ENCODE measurements at regions not wholly inside any gene's neighbourhood (a gene's known extent, or its start where the extent isn't known, plus 50 kb on each side); places are given as distances from the start of the nearest gene placed in this dataset.

- H3K4me1 ChIP-seq (ENCODE audit: control insufficient read depth in 1 of 2, low read depth in 2 of 2) = no peaks in the 10 kb centered on the region
- TF ChIP-seq CTCF (IDR thresholded peaks at IDR 0.05) = no peak
- no peaks in the 10 kb centered on the region for H3K27me3 ChIP-seq (replicated peaks; ENCODE audit: insufficient read depth)
- H3K27ac ChIP-seq = no peak overlapping the region
- H3K36me3 ChIP-seq = no peaks in the 10 kb centered on the region
- no peak overlapping the region for H3K4me3 ChIP-seq
- ATAC-seq (ENCODE audit: insufficient number of reproducible peaks, low FRiP score, low read depth) = no peak
- no peak for DNase-seq (ENCODE audit: low spot score)
- H3K9me3 ChIP-seq = no peaks in the 10 kb centered on the region
Observed at GRCh38 chr14:98259881-98260280, 1012.1 kb downstream of the BCL11B start.

- ATAC-seq (ENCODE audit: insufficient number of reproducible peaks, low FRiP score, low read depth) = no peak
- Histone ChIP-seq H3K4me3 (no peak overlapping the region), H3K27ac (no peak overlapping the region), H3K36me3 (no peaks in the 10 kb centered on the region), H3K9me3 (no peaks in the 10 kb centered on the region), H3K27me3 (replicated peaks; ENCODE audit: insufficient read depth) (no peaks in the 10 kb centered on the region), H3K4me1 (ENCODE audit: control insufficient read depth in 1 of 2, low read depth in 2 of 2) (no peaks in the 10 kb centered on the region)
- TF ChIP-seq CTCF (IDR thresholded peaks at IDR 0.05) = no peak
- no peak for DNase-seq (ENCODE audit: low spot score)
Observed at GRCh38 chr14:98262566-98262965, 1009.4 kb downstream of the BCL11B start.

- Histone ChIP-seq H3K27ac (no peak overlapping the region), H3K9me3 (no peaks in the 10 kb centered on the region), H3K36me3 (no peaks in the 10 kb centered on the region), H3K27me3 (replicated peaks; ENCODE audit: insufficient read depth) (no peaks in the 10 kb centered on the region), H3K4me3 (no peak overlapping the region), H3K4me1 (ENCODE audit: control insufficient read depth in 1 of 2, low read depth in 2 of 2) (no peaks in the 10 kb centered on the region)
- DNase-seq (ENCODE audit: low spot score) (no peak), ATAC-seq (ENCODE audit: insufficient number of reproducible peaks, low FRiP score, low read depth) (no peak)
- TF ChIP-seq CTCF (IDR thresholded peaks at IDR 0.05) = no peak
Observed at GRCh38 chr14:98269533-98269932, 1002.5 kb downstream of the BCL11B start.

GRCh38 chr14:98270201-98270600 lies 1001.8 kb downstream of the BCL11B start:
- Histone ChIP-seq H3K27me3 (replicated peaks; ENCODE audit: insufficient read depth) (no peaks in the 10 kb centered on the region), H3K9me3 (no peaks in the 10 kb centered on the region), H3K36me3 (no peaks in the 10 kb centered on the region), H3K4me1 (ENCODE audit: control insufficient read depth in 1 of 2, low read depth in 2 of 2) (no peaks in the 10 kb centered on the region), H3K27ac (no peak overlapping the region), H3K4me3 (no peak overlapping the region)
- no peak for DNase-seq (ENCODE audit: low spot score)
- no peak for TF ChIP-seq CTCF (IDR thresholded peaks at IDR 0.05)
- no peak for ATAC-seq (ENCODE audit: insufficient number of reproducible peaks, low FRiP score, low read depth)

GRCh38 chr14:98274596-98274995 lies 997.4 kb downstream of the BCL11B start:
- ATAC-seq (ENCODE audit: insufficient number of reproducible peaks, low FRiP score, low read depth) = no peak
- TF ChIP-seq CTCF (IDR thresholded peaks at IDR 0.05) = no peak
- H3K36me3 ChIP-seq = no peaks in the 10 kb centered on the region
- no peaks in the 10 kb centered on the region for H3K4me1 ChIP-seq (ENCODE audit: control insufficient read depth in 1 of 2, low read depth in 2 of 2)
- H3K4me3 ChIP-seq = no peak overlapping the region
- no peak overlapping the region for H3K27ac ChIP-seq
- no peaks in the 10 kb centered on the region for H3K9me3 ChIP-seq
- no peak for DNase-seq (ENCODE audit: low spot score)
- no peaks in the 10 kb centered on the region for H3K27me3 ChIP-seq (replicated peaks; ENCODE audit: insufficient read depth)
